ENCODE measurements at regions not wholly inside any gene's neighbourhood (a gene's known extent, or its start where the extent isn't known, plus 50 kb on each side); places are given as distances from the start of the nearest gene placed in this dataset.

DNA sequence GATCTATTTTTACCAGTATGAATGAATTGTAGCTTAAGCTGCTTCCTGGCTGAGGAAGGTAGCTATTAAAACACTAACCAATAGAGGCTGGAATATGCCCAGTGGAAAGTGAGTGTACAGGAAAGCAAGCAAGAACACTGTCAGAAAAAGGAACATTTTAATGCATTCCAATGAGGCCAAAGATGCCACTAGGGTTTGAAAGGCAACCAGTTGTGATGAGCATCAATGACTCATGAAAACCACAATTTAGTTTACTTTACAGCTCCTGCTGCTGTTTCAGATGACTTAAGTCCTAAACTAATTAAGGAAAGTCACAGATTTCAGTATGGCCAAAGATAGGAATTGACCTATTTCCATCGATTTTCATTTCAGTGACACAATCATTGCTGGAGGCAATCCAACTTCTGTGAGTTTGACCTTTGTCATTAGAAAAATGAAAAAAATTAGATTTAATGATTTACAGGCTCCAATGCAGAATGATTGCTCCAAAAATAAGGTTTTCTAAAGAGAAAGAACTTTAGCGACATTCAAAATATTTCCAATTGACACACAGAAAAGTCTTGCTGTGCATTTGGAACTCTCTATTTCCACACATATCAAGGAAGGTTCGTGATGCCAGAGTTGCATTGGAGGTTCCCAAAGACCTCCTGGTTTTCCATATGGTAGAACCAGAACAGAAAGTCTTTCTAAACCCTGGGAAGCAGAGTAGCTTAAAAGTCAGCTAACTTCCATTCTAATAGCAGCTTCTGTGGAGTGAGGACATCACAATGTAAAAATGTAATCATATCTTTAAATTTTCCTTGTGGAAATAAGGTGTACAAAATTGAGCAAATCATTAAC lies 103.0 kb downstream of the SUCNR1 start:
- 25% methylated on average over 3 of the region's 3 CpGs for WGBS
- DNase-seq (ENCODE audit: low spot score), result no peak

More for the DNA sequence above, 103.0 kb downstream of the SUCNR1 start:
- H3K4me3 ChIP-seq (ENCODE audit: low read depth in 1 of 3, low read length in 3 of 3), result peak overlapping the region in 2 of 3 donors; percentile 28 to 38
- H3K27ac ChIP-seq (ENCODE audit: low read depth in 1 of 2, low read length in 2 of 2), result no peak overlapping the region
- H3K9me3 ChIP-seq (ENCODE audit: control insufficient read depth in 4 of 4, low read length in 3 of 4), result no peaks in the 10 kb centered on the region
- TF ChIP-seq JUND (IDR thresholded peaks at IDR 0.05) (peak; percentile 54 to 79), FOXA2 (IDR thresholded peaks at IDR 0.05) (no peak), ATF3 (IDR thresholded peaks at IDR 0.05) (no peak), NR2F2 (IDR thresholded peaks at IDR 0.05) (peak; percentile 26), RAD21 (IDR thresholded peaks at IDR 0.05) (peak; percentile 18 to 22), EGR1 (IDR thresholded peaks at IDR 0.05; ENCODE audit: low read depth in 2 of 2) (no peak), CTCF (IDR thresholded peaks at IDR 0.05; ENCODE audit: low read depth, low read length, missing input control) (no peak), HNF4A (conservative IDR thresholded peaks at IDR 0.05) (peak; percentile 49 to 68), GABPA (IDR thresholded peaks at IDR 0.05 in 1 of 2, conservative IDR thresholded peaks at IDR 0.05 in 1 of 2) (no peak), ZBTB33 (IDR thresholded peaks at IDR 0.05) (peak; percentile 32), HNF4G (IDR thresholded peaks at IDR 0.05) (peak; percentile 23), FOXA1 (IDR thresholded peaks at IDR 0.05) (no peak), TAF1 (conservative IDR thresholded peaks at IDR 0.05) (no peak), YY1 (IDR thresholded peaks at IDR 0.05) (peak; percentile 47), RXRA (IDR thresholded peaks at IDR 0.05) (peak; percentile 52 to 54), SP1 (IDR thresholded peaks at IDR 0.05) (peak; percentile 77)
- TF ChIP-seq, protein P1, sequence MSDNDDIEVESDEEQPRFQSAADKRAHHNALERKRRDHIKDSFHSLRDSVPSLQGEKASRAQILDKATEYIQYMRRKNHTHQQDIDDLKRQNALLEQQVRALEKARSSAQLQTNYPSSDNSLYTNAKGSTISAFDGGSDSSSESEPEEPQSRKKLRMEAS (IDR thresholded peaks at IDR 0.05), result no peak
- TF ChIP-seq, protein P2, sequence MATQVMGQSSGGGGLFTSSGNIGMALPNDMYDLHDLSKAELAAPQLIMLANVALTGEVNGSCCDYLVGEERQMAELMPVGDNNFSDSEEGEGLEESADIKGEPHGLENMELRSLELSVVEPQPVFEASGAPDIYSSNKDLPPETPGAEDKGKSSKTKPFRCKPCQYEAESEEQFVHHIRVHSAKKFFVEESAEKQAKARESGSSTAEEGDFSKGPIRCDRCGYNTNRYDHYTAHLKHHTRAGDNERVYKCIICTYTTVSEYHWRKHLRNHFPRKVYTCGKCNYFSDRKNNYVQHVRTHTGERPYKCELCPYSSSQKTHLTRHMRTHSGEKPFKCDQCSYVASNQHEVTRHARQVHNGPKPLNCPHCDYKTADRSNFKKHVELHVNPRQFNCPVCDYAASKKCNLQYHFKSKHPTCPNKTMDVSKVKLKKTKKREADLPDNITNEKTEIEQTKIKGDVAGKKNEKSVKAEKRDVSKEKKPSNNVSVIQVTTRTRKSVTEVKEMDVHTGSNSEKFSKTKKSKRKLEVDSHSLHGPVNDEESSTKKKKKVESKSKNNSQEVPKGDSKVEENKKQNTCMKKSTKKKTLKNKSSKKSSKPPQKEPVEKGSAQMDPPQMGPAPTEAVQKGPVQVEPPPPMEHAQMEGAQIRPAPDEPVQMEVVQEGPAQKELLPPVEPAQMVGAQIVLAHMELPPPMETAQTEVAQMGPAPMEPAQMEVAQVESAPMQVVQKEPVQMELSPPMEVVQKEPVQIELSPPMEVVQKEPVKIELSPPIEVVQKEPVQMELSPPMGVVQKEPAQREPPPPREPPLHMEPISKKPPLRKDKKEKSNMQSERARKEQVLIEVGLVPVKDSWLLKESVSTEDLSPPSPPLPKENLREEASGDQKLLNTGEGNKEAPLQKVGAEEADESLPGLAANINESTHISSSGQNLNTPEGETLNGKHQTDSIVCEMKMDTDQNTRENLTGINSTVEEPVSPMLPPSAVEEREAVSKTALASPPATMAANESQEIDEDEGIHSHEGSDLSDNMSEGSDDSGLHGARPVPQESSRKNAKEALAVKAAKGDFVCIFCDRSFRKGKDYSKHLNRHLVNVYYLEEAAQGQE (IDR thresholded peaks at IDR 0.05), result no peak
- peaks cover 0 to 19% (median 8%) of the 10 kb centered on the region in 4 donors for H3K4me1 ChIP-seq (ENCODE audit: control insufficient read depth in 4 of 4, insufficient read depth in 4 of 4, low read length in 3 of 4)
- H3K9ac ChIP-seq (ENCODE audit: low read depth in 1 of 2, low read length in 2 of 2), result no peak overlapping the region
- no peaks in the 10 kb centered on the region for H3K36me3 ChIP-seq (ENCODE audit: control insufficient read depth in 4 of 4, insufficient read depth in 3 of 4, low read depth in 1 of 4, low read length in 3 of 4)
- H3K27me3 ChIP-seq (ENCODE audit: control insufficient read depth in 4 of 4, insufficient read depth in 4 of 4, low read length in 3 of 4), result no peaks in the 10 kb centered on the region
